GM21786 (cell line): ENCODE measurements at regions not wholly inside any gene's neighbourhood (a gene's known extent, or its start where the extent isn't known, plus 50 kb on each side); places are given as distances from the start of the nearest gene placed in this dataset.

ENCODE experiments used
- ATAC-seq: cut with Tn5 transposase; IDR thresholded peaks from one replicate; pipeline ENCODE4 v1.9.1; 2021; ENCODE audit not compliant: unreplicated experiment

DNA sequence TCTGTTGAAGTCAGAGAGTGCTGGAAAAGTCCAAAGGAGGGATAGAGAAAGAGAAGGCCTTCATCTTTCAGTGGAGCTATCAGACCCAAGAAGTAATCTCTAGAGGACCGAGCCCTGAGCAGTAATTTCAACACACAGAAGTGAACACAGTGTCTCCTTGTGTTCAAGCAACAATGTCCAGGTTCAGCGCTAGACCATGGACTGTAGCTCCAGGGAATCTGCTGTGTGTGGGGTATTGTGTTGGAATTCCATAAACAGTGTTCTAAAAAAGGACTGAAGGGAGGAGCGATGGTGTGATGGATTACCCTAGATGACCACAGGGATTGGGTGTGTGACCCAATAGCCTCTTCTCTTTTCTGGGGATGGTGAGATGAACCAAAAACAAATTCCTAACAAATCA, 165.9 kb downstream of the BLID start:
- no peak for ATAC-seq

DNA sequence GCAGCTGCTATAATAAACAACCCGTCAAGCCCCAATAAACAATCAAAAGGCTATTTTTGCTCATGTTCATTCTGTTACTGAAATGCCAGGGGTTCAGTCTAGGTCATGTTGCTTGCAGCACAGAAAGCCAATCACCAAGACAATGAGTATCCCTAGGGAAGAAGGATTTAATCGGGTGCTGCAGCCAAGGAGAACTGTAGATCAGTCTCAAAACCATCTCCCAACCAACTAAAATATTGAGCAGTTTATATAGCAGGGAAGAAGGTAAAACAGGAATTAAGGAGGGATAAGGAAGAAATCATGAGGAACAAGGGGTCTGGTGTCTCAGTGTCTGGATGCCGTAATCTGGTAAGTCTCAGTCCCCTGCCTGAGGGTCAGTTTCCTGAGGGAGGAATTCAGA, 169.5 kb downstream of the BLID start:
- no peak for ATAC-seq

DNA sequence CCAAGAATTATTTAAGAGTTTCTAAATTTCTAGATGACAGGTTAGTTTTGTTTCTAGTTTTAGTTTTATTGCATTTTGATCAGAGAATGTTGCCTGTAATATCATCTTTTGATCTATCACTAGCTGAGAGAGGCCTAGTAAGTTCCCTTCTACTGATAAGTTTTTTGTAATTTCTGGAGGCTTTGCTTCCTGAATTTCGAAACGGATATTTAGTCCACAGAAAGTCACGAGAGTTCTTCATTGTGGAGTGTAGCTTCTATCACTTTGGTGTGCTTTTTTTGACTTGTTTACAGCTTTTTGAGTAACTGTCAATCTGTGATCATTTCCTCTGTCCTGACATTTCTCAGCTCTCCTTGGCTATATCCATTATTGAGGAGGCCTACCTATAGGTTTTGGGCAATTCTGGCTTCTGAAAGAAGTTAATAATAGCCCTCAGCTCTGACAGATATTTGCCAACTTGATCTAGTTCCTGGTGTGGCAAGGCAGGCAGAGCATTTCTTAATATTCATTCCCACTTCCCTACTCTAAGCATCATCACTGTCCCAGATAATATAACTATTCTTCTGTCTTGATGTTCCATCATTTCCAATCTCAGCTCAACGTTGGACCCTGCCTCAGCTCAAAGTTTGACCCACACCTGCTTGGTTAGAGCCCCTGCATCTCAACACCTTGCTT, 171.3 kb downstream of the BLID start:
- ATAC-seq, result no peak

DNA sequence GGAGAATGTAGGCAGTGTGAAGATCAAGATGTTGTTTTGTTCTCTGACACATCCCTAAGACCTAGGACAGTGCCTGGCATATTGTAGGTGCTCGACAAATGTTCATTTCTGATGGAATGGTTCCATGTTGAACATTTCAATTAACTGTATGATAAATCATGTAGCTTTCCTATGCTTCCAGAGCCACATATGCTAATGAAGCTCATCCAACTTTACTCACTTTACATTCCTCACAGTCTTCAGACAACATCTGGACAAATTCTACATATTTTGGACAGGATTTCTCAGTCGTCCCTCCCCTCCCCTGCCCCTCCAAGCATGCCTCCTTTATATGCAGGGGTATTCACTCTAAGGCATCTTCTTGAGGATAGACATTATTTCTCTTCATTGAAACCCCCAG, 177.9 kb downstream of the BLID start:
- ATAC-seq, result no peak

DNA sequence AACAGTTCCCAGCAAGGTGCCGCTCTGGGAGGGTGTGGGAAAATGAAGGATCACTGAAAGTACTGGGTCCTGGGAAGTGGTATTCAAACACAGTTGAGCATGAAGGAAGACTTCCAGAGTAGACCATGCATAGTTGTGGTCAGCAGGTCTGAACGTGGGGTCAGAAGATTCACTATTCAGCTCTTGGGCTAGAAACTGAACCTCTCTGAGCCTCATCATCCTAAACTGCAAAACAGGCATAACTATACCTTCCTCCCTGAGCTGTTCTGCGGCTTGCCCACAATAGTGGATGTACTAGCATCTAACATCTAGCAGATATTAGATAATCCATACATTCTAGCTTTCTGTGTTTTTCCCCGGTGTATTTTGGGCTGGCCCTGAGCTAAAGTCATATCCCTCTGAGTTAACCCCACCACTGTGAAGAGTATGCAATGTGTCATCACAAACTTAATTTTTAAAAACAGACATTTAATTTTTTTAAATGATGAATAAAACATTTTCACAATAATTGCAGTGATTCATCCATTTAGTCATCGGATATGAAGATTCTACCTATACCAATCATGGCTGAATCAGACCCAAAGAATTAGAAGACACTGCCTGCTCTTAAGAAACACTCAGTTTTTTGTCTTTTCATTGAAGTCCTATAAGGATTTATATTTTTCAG, 179.1 kb downstream of the BLID start:
- ATAC-seq, result no peak

DNA sequence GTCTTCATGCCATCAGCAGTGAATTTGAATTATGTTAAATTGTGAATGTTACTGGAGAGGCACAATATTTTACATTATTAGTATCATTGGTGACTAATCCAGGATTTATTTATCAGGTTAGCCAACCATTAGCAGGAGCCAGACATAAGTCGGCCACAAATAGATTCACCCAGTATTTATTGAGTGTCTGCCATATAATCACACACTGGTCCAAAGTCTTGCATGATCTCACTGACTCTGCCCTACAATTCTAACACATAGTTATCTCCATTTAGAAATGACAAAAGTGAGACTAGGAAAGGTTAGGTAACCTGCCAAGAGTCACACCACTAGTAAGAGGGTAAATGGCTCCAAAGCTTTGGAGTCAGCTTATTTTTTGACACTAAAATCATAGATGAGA, 179.6 kb downstream of the BLID start:
- ATAC-seq, result no peak

DNA sequence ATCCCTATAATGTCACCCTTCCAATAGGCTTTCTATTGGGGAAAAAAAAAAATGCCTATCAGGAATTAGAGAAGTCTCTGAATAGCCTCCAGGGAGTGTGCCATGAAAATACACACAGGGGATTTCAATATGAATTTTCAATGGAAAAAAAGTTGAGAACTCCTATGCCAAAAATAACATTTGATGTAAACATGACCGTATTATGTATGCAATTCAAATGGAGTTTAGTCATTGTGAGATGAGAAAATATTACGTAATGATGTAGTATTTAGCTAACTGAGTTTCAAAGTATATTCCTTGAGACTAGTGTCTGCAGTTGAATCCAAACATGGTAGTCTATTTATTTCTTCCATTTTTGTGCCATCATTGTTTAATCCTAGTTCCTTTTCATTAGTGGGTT, 182.3 kb downstream of the BLID start:
- no peak for ATAC-seq

DNA sequence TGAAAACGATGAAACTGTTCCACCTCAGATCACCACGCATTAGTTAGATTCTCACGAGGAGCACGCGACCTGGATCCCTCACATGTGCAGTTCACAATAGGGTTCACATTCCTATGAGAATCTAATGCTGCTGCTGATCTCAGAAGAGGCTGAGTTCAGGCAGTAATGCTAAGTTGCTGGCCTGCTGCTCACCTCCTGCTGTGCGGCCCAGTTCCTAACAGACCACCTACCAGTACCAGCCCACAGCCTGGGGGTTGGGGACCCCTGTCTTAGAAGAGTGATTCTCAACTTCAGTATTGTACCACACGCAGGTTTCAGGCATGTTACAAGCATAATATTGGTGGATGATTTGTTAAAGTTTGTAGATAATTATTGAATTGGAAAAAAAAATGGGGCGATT, 182.7 kb downstream of the BLID start:
- no peak for ATAC-seq

DNA sequence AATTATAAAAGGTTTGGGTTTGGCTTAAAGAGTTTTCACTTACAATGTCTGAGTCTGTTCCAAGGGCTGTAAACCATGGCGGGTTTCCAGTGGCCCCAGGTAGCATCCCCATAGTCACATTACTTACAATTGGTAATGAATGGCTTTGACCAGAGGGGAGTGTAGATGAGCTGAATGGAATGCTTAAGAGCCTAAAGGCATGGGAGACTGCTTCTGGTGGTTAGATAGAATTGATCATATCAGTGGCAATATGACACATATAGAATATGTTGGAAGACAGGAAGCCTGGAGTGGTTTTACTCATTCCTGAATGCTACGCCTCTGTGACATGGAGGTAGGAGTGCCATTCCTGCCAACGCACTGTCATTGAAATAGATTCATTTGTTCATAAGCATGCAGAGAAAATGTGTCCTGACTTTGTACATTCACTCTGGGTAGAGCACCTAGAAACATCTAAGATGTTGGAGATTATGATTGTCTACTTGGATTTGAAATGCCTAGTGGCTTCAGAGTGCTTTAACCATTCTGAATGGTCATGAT, 183.3 kb downstream of the BLID start:
- no peak for ATAC-seq

DNA sequence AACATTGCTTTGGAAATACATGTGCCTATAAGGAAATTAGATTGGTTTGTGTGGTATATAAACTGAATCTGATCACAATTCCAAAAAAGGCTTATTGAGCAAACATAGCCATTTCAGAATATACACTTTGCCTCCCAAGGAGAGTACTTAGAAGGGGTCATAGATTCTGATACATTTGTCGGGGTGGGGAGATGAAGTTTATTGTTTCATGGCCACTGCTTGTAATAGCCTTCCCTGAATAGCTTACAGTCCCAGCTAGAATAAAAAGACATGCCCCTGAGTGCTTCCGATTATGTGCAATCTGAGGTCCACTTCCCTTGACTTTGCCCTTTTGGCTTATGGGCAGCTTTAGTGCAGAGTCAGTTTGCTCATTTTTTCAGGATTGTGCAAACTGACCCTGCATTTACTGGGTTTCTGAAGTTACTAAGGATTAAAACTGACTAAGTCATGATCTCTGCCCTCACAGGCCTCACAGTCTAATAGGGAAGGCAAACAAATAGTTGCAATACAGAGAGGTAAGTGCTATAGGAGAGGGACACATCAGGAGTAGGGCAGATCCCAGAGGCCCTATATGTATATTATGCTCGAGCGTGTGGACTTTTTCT, 184.2 kb downstream of the BLID start:
- no peak for ATAC-seq

DNA sequence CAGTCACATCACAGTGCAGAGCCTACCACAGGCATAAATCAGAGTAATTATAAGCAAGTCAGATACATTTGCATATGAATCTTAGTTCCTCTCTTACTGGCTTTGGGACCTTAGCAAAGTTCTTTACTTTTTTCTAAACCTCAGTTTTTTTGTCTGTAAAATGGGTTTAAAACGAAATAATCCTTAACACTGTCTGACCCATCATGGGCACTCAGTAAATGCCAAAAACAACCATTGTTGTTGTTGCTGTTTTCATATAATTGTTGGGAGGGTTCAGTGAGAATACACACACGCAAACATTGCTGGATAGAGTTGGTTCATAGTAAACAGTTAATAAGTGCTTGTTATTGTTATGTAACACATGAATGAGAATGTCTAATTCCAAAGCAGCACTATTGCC, 184.9 kb downstream of the BLID start:
- ATAC-seq, result no peak

DNA sequence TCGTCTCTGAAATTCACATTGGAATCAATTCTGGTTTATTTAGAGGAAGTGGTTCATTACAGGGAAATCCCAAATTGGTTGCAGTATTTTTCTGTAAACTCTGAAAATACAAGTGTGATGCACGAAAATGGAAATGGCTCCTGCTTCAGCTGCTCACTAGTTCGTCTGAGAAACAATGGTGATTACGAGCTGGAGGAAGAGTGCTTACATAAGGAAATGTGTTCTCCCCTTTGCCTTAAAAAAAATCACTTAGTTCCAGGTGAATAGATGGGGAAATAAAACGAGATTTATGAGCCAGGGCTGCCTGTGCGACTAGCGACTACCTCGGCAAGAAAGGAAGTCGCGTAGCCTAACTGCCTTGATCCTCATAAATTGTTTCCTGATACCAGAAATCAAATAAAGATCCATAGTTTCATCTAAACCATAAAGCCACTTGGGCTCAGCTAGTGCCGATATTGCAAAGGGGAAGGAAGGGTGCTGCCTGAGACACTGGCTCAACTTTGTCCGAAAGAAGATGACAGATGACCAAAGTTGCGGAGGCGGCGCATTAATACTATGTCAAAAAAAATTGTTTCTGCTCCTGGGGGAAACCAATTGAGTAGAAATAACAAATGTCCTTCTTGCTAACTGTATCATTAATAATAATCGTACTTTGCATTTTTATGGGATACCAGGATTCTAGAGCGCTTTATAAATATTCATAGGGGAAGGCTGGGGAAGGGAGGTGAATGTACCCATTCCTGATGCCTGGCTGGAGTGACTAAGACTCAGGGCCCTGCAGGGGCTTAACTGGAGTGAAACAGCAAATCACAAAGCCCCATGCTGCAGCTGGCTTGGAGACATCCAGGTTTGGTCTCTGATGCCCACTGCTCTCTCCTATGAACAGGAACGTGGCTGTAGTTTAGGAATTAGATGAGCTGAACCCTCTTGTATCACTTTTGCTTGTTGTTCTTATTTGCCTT, 185.7 kb downstream of the BLID start:
- no peak for ATAC-seq

DNA sequence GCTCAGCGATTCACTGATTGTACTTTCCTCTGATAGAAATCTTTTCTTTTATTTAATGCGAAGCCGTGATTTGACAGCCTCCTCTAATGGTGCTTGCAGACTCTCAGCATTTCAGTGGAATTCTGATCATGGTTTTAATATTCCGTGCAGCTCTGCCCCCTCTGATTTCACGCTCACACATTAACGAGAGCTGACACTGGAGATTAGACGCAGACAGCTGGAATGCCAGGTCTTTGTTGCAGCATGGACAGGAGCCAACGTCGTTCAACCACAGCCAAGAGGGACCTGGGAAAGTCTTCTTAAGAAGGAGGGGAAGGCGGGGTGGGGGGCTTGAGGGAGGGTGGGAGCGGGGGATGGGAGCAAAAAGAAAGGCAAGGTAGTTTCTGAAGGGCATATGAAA, 186.4 kb downstream of the BLID start:
- no peak for ATAC-seq

DNA sequence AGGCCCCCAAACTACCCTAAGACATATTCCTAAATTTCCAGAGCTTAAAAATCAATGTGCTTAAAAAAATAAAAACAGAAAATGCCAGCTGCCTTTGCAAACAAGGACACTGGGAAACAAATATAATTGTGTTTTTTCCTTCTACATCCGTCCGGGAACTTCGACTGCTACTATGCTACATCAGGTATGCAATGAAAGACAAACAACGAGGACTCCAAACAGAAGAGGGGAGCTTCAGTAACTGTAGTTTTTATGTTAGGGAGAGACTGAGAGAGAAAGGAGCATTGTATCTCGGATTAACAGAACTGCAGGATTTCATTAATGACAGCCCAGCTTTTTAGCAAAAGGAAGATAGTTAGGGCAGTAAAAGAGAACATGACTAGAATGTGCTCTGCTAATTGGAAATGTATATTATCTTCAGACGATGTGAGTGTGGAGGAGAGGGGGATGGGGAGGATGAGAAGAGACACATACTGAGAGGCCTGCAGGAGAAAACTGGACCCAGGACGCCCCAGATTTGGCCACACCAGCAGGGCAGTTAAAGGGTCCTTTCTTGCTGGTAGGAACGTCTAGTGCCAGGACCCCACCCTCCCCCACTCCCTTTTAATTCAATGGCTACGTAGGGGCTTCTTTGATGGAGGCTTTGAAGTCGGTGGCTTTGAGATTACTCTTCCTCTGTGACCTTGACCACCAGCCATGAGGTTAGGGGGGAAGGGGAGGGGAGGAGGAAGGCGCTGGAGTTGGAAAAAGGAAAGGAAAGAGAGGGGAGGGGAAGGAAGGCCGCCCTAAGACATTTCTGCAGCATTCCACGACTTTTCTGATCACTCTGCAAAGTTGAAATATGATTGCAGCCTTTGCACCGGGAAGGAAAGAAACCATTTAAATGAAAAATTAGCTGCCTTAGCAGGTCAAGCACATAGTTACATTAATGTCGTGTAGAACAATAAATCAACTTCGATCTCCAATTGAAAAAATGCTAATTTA, 187.1 kb downstream of the BLID start:
- ATAC-seq, result no peak

DNA sequence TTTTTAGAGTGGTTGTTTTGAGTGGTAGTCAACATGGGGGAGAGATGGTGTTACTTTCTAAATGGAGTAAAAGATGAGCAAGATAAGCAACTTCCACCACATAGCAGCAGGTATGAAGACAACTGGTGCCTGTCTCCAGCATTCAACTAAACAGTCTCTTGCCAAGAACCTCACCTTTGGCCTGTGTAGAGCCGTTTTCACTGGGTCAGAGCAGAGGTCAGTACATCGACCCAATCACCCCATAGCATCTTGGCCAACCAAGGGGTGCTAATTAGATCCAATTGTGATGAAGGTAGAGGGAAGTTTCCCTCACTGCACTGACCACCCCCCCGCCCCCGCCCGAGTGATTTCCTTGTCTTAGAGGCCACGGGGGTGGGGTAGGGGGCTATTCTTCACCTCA, 188.2 kb downstream of the BLID start:
- ATAC-seq, result no peak

DNA sequence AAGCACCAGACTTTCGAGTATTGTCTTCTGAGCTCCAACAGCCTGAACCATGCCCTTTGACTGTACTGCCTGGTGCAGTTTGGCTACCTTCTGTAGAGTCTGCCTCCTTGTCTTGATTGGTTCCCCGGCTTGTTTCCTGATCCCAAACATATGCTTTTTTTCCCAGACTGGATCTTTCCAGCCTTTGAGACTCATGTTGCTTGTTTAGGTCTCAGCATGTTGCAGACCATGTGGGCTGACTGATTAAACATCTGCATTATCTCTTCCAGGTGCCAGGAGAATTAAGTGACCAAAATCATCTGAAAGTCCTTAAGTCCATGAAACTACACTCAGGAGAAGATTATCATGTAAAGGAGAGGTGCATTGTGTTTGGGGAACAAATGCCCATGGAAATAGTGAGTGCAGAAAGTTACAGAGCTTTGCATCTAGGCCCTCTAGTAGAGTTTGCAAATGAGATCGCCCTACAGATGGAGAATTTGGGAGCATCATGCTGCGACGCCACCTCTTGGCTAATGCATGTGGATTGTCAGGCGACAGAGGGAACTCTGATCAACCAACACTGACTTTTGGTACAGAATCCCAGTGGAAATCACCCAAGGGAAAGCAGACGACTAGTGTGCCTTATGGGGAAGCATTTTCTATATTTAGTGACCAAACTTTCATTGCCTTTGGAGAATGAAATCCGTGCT, 188.8 kb downstream of the BLID start:
- no peak for ATAC-seq

DNA sequence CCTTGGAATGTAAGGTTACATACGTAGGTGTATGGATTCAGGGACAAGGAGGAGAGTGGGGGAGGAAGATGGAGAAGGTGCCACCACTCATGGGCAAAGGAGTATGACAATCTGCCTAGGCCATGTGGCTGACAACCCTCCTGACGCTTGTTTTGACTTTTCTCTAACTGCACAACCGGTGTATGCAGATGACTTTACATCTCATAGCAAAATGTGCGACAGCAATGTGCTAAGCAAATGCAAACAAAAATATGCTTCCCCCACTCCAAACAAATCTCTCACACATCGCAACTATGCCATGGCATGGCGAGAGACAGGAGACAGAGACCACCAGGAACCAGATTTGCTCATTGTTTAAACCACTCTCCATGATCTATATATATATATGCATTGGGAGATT, 191.8 kb downstream of the BLID start:
- no peak for ATAC-seq

DNA sequence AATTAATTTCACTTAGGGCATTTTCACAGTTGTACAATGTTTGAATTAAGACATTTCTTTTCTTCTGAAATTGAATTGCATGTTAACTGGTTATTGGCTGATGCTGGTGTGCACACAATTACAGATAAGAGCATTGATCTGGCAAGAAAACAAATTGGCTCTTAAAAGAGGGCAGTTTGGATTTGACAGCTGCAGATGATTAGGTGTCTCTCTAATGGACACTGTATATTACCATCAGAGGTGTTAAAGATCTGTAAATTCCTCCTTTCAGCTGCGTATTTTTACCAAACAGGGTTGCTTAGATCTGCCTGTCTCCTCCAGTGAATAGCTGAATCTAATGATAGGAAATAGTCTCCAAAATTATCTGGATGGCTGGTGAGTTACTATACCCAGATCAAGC, 198.5 kb downstream of the BLID start:
- no peak for ATAC-seq

DNA sequence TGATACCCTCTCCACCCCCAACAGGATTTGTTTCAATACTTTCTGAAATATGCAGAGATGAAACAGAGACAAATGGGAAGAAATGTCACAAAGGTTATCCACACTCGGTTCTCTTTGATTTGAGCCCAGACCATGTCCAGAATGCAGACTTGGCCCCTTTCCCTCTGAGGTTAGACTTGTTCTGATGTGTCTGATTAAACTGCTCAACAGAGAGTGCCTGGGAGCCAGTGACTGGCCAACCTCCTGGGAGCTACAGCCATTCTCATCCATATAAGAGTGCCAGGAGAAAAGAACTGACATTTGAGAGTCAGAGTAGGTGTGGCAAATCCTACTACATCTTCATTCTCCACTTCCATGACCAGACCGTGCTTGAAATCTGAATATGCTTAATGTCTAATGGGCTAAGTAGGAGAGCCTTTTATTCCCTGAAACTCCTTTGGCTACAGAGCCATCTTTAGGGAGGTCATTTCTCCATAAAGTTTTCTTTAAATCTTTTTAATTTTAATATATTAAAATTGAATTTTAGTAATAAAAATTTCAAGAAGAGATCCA, 201.4 kb downstream of the BLID start:
- ATAC-seq, result no peak
